OCI-LY1 (cell line): ENCODE measurements at regions not wholly inside any gene's neighbourhood (a gene's known extent, or its start where the extent isn't known, plus 50 kb on each side); places are given as distances from the start of the nearest gene placed in this dataset.

Source experiments
- H2AFZ ChIP-seq: fragments of 200-600 bp; sonication (generic), shearing (Covaris generic); 2 replicates; pipeline ENCODE4 v1.6.0; 2014; ENCODE audit warnings: antibody characterized with exemption, mild to moderate bottlenecking, low read length
- H3F3A ChIP-seq: fragments of 200-600 bp; sonication (generic), shearing (Covaris generic); 2 replicates; pipeline ENCODE4 v1.6.0; 2014; ENCODE audit warnings: mild to moderate bottlenecking, antibody characterized with exemption, low read length, moderate library complexity; ENCODE audit not compliant: insufficient read depth
- H3K27ac ChIP-seq: fragments of 200-600 bp; sonication (generic); 2 replicates; pipeline ENCODE4 v1.5.1; 2014; ENCODE audit warnings: low read length, mixed run types, mild to moderate bottlenecking, low read depth; ENCODE audit not compliant: poor library complexity, severe bottlenecking
- H3K27me3 ChIP-seq: fragments of 200-600 bp; sonication (generic); 2 replicates; pipeline ENCODE4 v1.6.0; 2014; ENCODE audit warnings: antibody characterized with exemption, mild to moderate bottlenecking, low read length, moderate library complexity; ENCODE audit not compliant: insufficient read depth
- H3K36me3 ChIP-seq: fragments of 200-600 bp; sonication (generic); 2 replicates; pipeline ENCODE4 v1.6.1; 2014; ENCODE audit warnings: mild to moderate bottlenecking, antibody characterized with exemption, low read length, moderate library complexity, mixed read lengths; ENCODE audit not compliant: insufficient read depth
- H3K4me1 ChIP-seq: fragments of 200-600 bp; sonication (generic); 2 replicates; pipeline ENCODE4 v1.5.1; 2014; ENCODE audit warnings: mild to moderate bottlenecking, low read length, moderate library complexity; ENCODE audit not compliant: insufficient read depth, severe bottlenecking
- H3K4me2 ChIP-seq: fragments of 200-600 bp; sonication (generic), shearing (Covaris generic); 2 replicates; pipeline ENCODE4 v1.6.1; 2014; ENCODE audit warnings: low read length
- H3K4me3 ChIP-seq: fragments of 200-600 bp; sonication (generic); 2 replicates; pipeline ENCODE4 v1.5.1; 2014; ENCODE audit warnings: low read length, low read depth, mild to moderate bottlenecking, mixed read lengths; ENCODE audit not compliant: poor library complexity, severe bottlenecking
- H3K79me2 ChIP-seq: fragments of 200-600 bp; shearing (Covaris generic); 2 replicates; pipeline ENCODE4 v1.6.1; 2016; ENCODE audit warnings: mixed run types, low read length, mixed read lengths; ENCODE audit not compliant: insufficient read depth
- H3K9ac ChIP-seq: fragments of 200-600 bp; sonication (generic), shearing (Covaris generic); 2 replicates; pipeline ENCODE4 v1.6.1; 2014; ENCODE audit warnings: mild to moderate bottlenecking, low read length, mixed read lengths
- H3K9me2 ChIP-seq: fragments of 200-600 bp; sonication (generic), shearing (Covaris generic); 2 replicates; pipeline ENCODE4 v1.6.1; 2014; ENCODE audit warnings: low read depth, mild to moderate bottlenecking, low read length, mixed read lengths
- H3K9me3 ChIP-seq: fragments of 200-600 bp; shearing (Covaris generic); 2 replicates; pipeline ENCODE4 v1.6.1; 2014; ENCODE audit warnings: low read length, mixed read lengths
- H4K20me1 ChIP-seq: fragments of 200-600 bp; sonication (generic), shearing (Covaris generic); 2 replicates; pipeline ENCODE4 v1.6.0; 2016; ENCODE audit warnings: mild to moderate bottlenecking, low read length; ENCODE audit not compliant: insufficient read depth
- EZH2 ChIP-seq: fragments of 200-600 bp; sonication (generic), shearing (Covaris generic); IDR thresholded peaks from 2 replicates; pipeline ENCODE4 v1.8.0; 2017; ENCODE audit warnings: borderline replicate concordance, mixed run types, mild to moderate bottlenecking, antibody characterized with exemption, low read length, moderate library complexity, mixed read lengths
- TF ChIP-seq, protein P1 (sequence below): fragments of 200-600 bp; sonication (generic), shearing (Covaris generic); IDR thresholded peaks from 2 replicates; pipeline ENCODE4 v1.5.1; 2017; ENCODE audit warnings: mild to moderate bottlenecking, antibody characterized with exemption, low read length, moderate library complexity, mixed read lengths

- Histone ChIP-seq H3F3A (no peaks in the 10 kb centered on the region), H4K20me1 (no peaks in the 10 kb centered on the region), H3K9me2 (no peaks in the 10 kb centered on the region), H3K79me2 (no peaks in the 10 kb centered on the region), H2AFZ (no peak overlapping the region), H3K36me3 (no peaks in the 10 kb centered on the region), H3K4me2 (no peak overlapping the region), H3K9ac (no peak overlapping the region), H3K4me1 (peaks cover 41% of the 10 kb centered on the region), H3K27ac (no peak overlapping the region), H3K4me3 (no peak overlapping the region), H3K9me3 (no peaks in the 10 kb centered on the region), H3K27me3 (no peaks in the 10 kb centered on the region)
- TF ChIP-seq EZH2 = no peak
- TF ChIP-seq, protein P1, sequence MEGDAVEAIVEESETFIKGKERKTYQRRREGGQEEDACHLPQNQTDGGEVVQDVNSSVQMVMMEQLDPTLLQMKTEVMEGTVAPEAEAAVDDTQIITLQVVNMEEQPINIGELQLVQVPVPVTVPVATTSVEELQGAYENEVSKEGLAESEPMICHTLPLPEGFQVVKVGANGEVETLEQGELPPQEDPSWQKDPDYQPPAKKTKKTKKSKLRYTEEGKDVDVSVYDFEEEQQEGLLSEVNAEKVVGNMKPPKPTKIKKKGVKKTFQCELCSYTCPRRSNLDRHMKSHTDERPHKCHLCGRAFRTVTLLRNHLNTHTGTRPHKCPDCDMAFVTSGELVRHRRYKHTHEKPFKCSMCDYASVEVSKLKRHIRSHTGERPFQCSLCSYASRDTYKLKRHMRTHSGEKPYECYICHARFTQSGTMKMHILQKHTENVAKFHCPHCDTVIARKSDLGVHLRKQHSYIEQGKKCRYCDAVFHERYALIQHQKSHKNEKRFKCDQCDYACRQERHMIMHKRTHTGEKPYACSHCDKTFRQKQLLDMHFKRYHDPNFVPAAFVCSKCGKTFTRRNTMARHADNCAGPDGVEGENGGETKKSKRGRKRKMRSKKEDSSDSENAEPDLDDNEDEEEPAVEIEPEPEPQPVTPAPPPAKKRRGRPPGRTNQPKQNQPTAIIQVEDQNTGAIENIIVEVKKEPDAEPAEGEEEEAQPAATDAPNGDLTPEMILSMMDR = no peak
Measured at GRCh38 chr5:125043781-125044391, 297.4 kb upstream of the ZNF608 start.

DNA sequence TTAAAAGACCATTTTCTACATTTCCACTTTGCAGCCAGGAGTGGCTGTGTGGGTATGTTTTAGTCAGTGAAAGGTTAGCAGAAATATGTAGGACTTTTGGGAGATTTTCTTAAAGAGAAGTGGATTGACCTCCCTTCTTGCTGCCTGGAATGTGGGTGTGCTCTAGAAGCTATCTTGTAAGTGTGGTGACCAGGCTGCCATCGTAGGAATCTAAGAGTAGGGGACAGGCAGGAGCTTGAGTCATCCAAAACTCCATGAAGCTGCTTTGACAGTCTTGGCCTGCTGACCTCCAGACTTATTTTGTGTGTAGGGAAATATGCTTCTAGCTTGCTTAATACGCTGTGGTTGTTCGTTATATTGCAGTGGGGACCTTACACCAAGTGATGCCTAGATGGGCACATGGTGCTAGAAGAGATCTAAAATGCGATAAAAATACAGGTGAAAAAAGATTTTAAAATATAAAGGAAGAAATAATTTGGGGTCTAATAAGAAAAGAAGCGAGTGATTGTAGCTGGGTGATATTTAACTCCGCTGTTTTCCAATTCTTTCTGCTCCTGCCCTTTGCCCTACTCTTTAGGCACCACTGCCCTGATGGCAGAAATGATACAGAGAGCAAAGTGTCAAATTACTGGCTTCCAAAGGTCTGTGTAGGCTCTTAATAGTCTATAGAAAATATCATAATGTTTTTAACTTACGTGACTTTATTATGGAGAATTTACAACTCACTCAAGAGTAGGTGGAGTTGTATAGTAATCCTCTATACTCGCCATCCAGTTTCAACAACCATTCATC lies 298.2 kb upstream of the ZNF608 start:
- Histone ChIP-seq H2AFZ (no peak overlapping the region), H3K9me3 (no peaks in the 10 kb centered on the region), H3F3A (no peaks in the 10 kb centered on the region), H3K9ac (no peak overlapping the region), H3K4me2 (no peak overlapping the region), H3K27me3 (no peaks in the 10 kb centered on the region), H3K27ac (no peak overlapping the region), H3K4me1 (peaks cover 34% of the 10 kb centered on the region), H3K79me2 (no peaks in the 10 kb centered on the region), H3K9me2 (no peaks in the 10 kb centered on the region), H3K4me3 (no peak overlapping the region), H4K20me1 (no peaks in the 10 kb centered on the region), H3K36me3 (no peaks in the 10 kb centered on the region)
- TF ChIP-seq, protein P1 = no peak
- no peak for TF ChIP-seq EZH2

DNA sequence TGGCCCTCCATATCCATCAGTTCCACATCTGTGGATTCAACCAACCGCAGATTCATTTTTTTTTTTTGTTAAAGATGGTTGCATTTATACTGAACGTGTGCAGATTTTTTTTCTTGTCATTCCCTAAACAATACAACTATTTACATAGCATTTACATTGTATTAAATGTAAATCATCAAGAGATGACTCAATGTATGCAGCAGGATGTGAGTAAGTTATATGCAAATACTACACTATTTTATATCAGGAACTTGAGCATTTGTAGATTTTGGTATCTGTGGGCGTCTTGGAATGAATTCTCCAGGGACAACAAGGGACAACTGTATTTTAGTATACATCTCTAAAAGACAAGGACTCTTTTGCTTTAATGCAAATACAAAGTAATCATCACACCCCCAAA lies 299.2 kb upstream of the ZNF608 start:
- TF ChIP-seq, protein P1 = no peak
- TF ChIP-seq EZH2 = no peak
- H3K27ac ChIP-seq = no peak overlapping the region
- H3K4me1 ChIP-seq = peaks cover 33% of the 10 kb centered on the region

More for the DNA sequence above, 299.2 kb upstream of the ZNF608 start:
- Histone ChIP-seq H3K9ac (no peak overlapping the region), H4K20me1 (no peaks in the 10 kb centered on the region), H3F3A (no peaks in the 10 kb centered on the region), H3K9me2 (no peaks in the 10 kb centered on the region), H3K27me3 (no peaks in the 10 kb centered on the region), H3K79me2 (no peaks in the 10 kb centered on the region), H3K4me3 (no peak overlapping the region), H2AFZ (no peak overlapping the region), H3K9me3 (no peaks in the 10 kb centered on the region), H3K4me2 (no peak overlapping the region), H3K36me3 (no peaks in the 10 kb centered on the region)
